GM12878 (cell line): ENCODE measurements at regions not wholly inside any gene's neighbourhood (a gene's known extent, or its start where the extent isn't known, plus 50 kb on each side); places are given as distances from the start of the nearest gene placed in this dataset.

Experiments used
- ATAC-seq: fragments of 200-7000 bp; cut with Tn5 transposase; 3 replicates; pipeline ENCODE4 v1.9.1; 2020; ENCODE audit warnings: mild to moderate bottlenecking, moderate library complexity
- BruUV-seq: library from RNA; stranded (reverse); fragments of 400-500 nt; replicated peaks from 2 replicates; lab custom pipeline; 2021; lab: Mats Ljungman, UMichigan
- CTCF ChIA-PET: fragments of 300-600 bp; sonication (Branson Sonifier 250); formaldehyde crosslinking; extraction: SDS; loops from one replicate; lab custom pipeline; 2021; ENCODE audit warnings: inconsistent platforms; lab: Yijun Ruan, JAX
- POLR2A ChIA-PET: fragments of 350-600 bp; formaldehyde crosslinking; extraction: SDS; loops from one replicate; lab custom pipeline; 2021; ENCODE audit warnings: inconsistent platforms; lab: Charles Lee
- RAD21 ChIA-PET: fragments of 300-600 bp; sonication (Branson Sonifier 250); formaldehyde crosslinking; loops from one replicate; lab custom pipeline; 2023; ENCODE audit warnings: antibody characterized with exemption; ENCODE audit not compliant: unreplicated experiment; lab: Charles Lee
- SMC1A ChIA-PET: fragments of 300-600 bp; sonication (Branson Sonifier 250); formaldehyde crosslinking; loops from one replicate; lab custom pipeline; 2023; ENCODE audit not compliant: unreplicated experiment, uncharacterized antibody; lab: Charles Lee
- DNase-seq: peaks from one replicate; pipeline ENCODE4 v3.0.0-alpha.2; 2011; ENCODE audit warnings: low read depth, low spot score
- FAIRE-seq: peaks from 3 replicates; lab custom pipeline; 2011; peaks lifted over from hg19 to GRCh38; lab: Jason Lieb, UNC
- H2AFZ ChIP-seq: 2 replicates; pipeline ENCODE4 v1.6.0; 2011; ENCODE audit warnings: low read depth, low read length, control low read depth; ENCODE audit not compliant: control insufficient read depth
- H3K27ac ChIP-seq: 2 replicates; pipeline ENCODE4 v1.5.1; 2011; ENCODE audit warnings: control low read depth; ENCODE audit not compliant: control insufficient read depth, insufficient read depth
- H3K27me3 ChIP-seq, 2 experiments: replicated peaks in 1 of 2; 2 replicates each; pipeline versions ENCODE4 v1.6.0 to v1.6.1; 2011; ENCODE audit warnings: low read length in 1 of 2; ENCODE audit not compliant: control insufficient read depth in 2 of 2, insufficient read depth in 2 of 2
- H3K36me3 ChIP-seq, 2 experiments: 2 replicates each; pipeline ENCODE4 v1.5.1; 2011; ENCODE audit warnings: low read length in 1 of 2; ENCODE audit not compliant: control insufficient read depth in 2 of 2, insufficient read depth in 2 of 2
- H3K4me1 ChIP-seq: 2 replicates; pipeline ENCODE4 v1.6.1; 2011; ENCODE audit warnings: mild to moderate bottlenecking, low read length, moderate library complexity, mixed read lengths; ENCODE audit not compliant: control insufficient read depth, insufficient read depth
- H3K4me2 ChIP-seq: 2 replicates; pipeline ENCODE4 v1.6.0; 2011; ENCODE audit warnings: control low read depth; ENCODE audit not compliant: control insufficient read depth, insufficient read depth
- H3K4me3 ChIP-seq: fragments of 200-600 bp; sonication (generic); 2 replicates; pipeline ENCODE4 v1.5.1; 2016
- H3K79me2 ChIP-seq: 2 replicates; pipeline ENCODE4 v1.6.0; 2011; ENCODE audit warnings: low read length; ENCODE audit not compliant: control insufficient read depth, insufficient read depth
- H3K9ac ChIP-seq: 2 replicates; pipeline ENCODE4 v1.8.0; 2011; ENCODE audit warnings: low read length, control low read depth, mixed read lengths; ENCODE audit not compliant: control insufficient read depth, insufficient read depth
- H3K9me3 ChIP-seq: replicated peaks from 3 replicates; pipeline ENCODE4 v1.5.1; 2011; ENCODE audit warnings: mild to moderate bottlenecking, low read length; ENCODE audit not compliant: control insufficient read depth, insufficient read depth
- H4K20me1 ChIP-seq: 2 replicates; pipeline ENCODE4 v1.6.0; 2011; ENCODE audit not compliant: control insufficient read depth, insufficient read depth
- BMI1 ChIP-seq: fragments of 450-650 bp; IDR thresholded peaks from 2 replicates; pipeline ENCODE4 v1.6.1; 2016; ENCODE audit warnings: mild to moderate bottlenecking, moderate library complexity, borderline replicate concordance
- CREM ChIP-seq: IDR thresholded peaks from 2 replicates; pipeline ENCODE4 v1.6.1; 2014; ENCODE audit warnings: antibody characterized with exemption, low read depth
- FOXK2 ChIP-seq: fragments of 450-650 bp; IDR thresholded peaks from 2 replicates; pipeline ENCODE4 v1.6.1; 2017; ENCODE audit warnings: mild to moderate bottlenecking, moderate library complexity
- HDGF ChIP-seq: fragments of 450-650 bp; IDR thresholded peaks from 2 replicates; pipeline ENCODE4 v1.6.1; 2016; ENCODE audit warnings: antibody characterized with exemption
- IRF4 ChIP-seq: IDR thresholded peaks from 2 replicates; pipeline ENCODE4 v1.6.1; 2011; ENCODE audit warnings: low read depth, low read length
- KLF5 ChIP-seq: fragments of 450-650 bp; IDR thresholded peaks from 2 replicates; pipeline ENCODE4 v1.6.1; 2014; ENCODE audit warnings: mild to moderate bottlenecking; ENCODE audit not compliant: partially characterized antibody
- MTA3 ChIP-seq: IDR thresholded peaks from 2 replicates; pipeline ENCODE4 v1.6.1; 2012; ENCODE audit warnings: low read length, inconsistent platforms, borderline replicate concordance
- MXI1 ChIP-seq: fragments of 150-350 bp; IDR thresholded peaks from 2 replicates; pipeline ENCODE4 v1.6.1; 2011; ENCODE audit warnings: low read depth, mild to moderate bottlenecking, inconsistent platforms, low read length, improper control_type of control experiment
- NR2F1 ChIP-seq: fragments of 450-650 bp; conservative IDR thresholded peaks from 2 replicates; pipeline ENCODE4 v1.6.1; 2017; ENCODE audit warnings: mild to moderate bottlenecking
- RAD51 ChIP-seq: fragments of 450-650 bp; IDR thresholded peaks from 2 replicates; pipeline ENCODE4 v1.6.1; 2016; ENCODE audit warnings: moderate library complexity, mild to moderate bottlenecking, inconsistent platforms
- RB1 ChIP-seq: fragments of 450-650 bp; formaldehyde crosslinking; IDR thresholded peaks from 2 replicates; pipeline ENCODE4 v1.6.1; 2017; ENCODE audit warnings: mild to moderate bottlenecking, borderline replicate concordance
- STAT1 ChIP-seq: fragments of 450-650 bp; conservative IDR thresholded peaks from 2 replicates; pipeline ENCODE4 v1.6.1; 2014; ENCODE audit warnings: antibody characterized with exemption, mild to moderate bottlenecking
- STAT3 ChIP-seq: IDR thresholded peaks from 2 replicates; pipeline ENCODE4 v1.6.1; 2011; ENCODE audit warnings: low read depth, low read length, improper control_type of control experiment
- SUZ12 ChIP-seq: fragments of 200-600 bp; sonication (generic); IDR thresholded peaks from one replicate; pipeline ENCODE4 v1.6.1; 2018; ENCODE audit warnings: antibody characterized with exemption, mild to moderate bottlenecking; ENCODE audit not compliant: unreplicated experiment
- TCF7 ChIP-seq: IDR thresholded peaks from 2 replicates; pipeline ENCODE4 v1.6.1; 2014; ENCODE audit warnings: antibody characterized with exemption, borderline replicate concordance
- ZNF24 ChIP-seq: fragments of 450-650 bp; IDR thresholded peaks from 2 replicates; pipeline ENCODE4 v1.6.1; 2017; ENCODE audit warnings: antibody characterized with exemption, mild to moderate bottlenecking
- WGBS: methylation state at CpG from one replicate; pipeline ENCODE4 v1.1.6; 2016; ENCODE audit warnings: low lambda C conversion rate; ENCODE audit not compliant: insufficient replicate concordance, insufficient coverage; ENCODE audit errors: missing lambda C conversion rate; 5-methylcytosine and 5-hydroxymethylcytosine counted together
- in situ Hi-C: fragments of 300-500 bp; cut with MboI; formaldehyde crosslinking; loops from 9 replicates; pipeline ENCODE4 v1.14.3; 2018; ENCODE audit warnings: mixed read lengths
- intact Hi-C: fragments of 100-400 bp; cut with micrococcal nuclease; formaldehyde crosslinking; loops from one replicate; pipeline ENCODE4 v1.14.2; 2022; ENCODE audit not compliant: unreplicated experiment
- TF ChIP-seq, protein P1 (sequence below): fragments of 450-650 bp; IDR thresholded peaks from 2 replicates; pipeline ENCODE4 v1.6.1; 2016; ENCODE audit warnings: mild to moderate bottlenecking
- TF ChIP-seq, protein P2 (sequence below): fragments of 450-650 bp; formaldehyde crosslinking; IDR thresholded peaks from 2 replicates; pipeline ENCODE4 v1.4.0; 2020; ENCODE audit warnings: mild to moderate bottlenecking, moderate library complexity
- TF ChIP-seq, protein P3 (sequence below): fragments of 150-350 bp; IDR thresholded peaks from 2 replicates; pipeline ENCODE4 v1.6.1; 2016; ENCODE audit warnings: low read depth, low read length

GRCh38 chr5:89524785-89525184 is 641.8 kb upstream of the MEF2C start:
- H3K36me3 ChIP-seq: no peaks in the 10 kb centered on the region
- FAIRE-seq (no peak), DNase-seq (no peak), ATAC-seq (no peak)
- ChIA-PET CTCF (no interaction called here), SMC1A (no interaction called here), POLR2A (interaction anchor here (0.6 kb wide), 1 partner anchor 334 kb away, joined by 3 read pairs; no protein-coding TSS in a partner anchor)
- H3K9me3 ChIP-seq: no peaks in the 10 kb centered on the region; the same call in 1 of the 3 replicates
- H4K20me1 ChIP-seq: no peaks in the 10 kb centered on the region
- H3K27me3 ChIP-seq: no peaks in the 10 kb centered on the region
- H3K27ac ChIP-seq: no peak overlapping the region
- intact Hi-C loops (no loop called here), in situ Hi-C loops (no loop called here)
- 65% methylated on average over 3 of the region's 3 CpGs for whole genome bisulfite sequencing
- H2AFZ ChIP-seq: no peak overlapping the region
- no TSS peak for BruUV-seq
- no peaks in the 10 kb centered on the region for H3K4me1 ChIP-seq
- no peak overlapping the region for H3K4me2 ChIP-seq
- H3K9ac ChIP-seq: no peak overlapping the region
- TF ChIP-seq HDGF: no peak
- TF ChIP-seq SUZ12: no peak
- no peak for TF ChIP-seq STAT3
- no peak for TF ChIP-seq STAT1
- TF ChIP-seq RB1: no peak
- no peak for TF ChIP-seq FOXK2
- TF ChIP-seq CREM: no peak
- no peak for TF ChIP-seq TCF7
- no peak for TF ChIP-seq MTA3
- TF ChIP-seq, protein P1, sequence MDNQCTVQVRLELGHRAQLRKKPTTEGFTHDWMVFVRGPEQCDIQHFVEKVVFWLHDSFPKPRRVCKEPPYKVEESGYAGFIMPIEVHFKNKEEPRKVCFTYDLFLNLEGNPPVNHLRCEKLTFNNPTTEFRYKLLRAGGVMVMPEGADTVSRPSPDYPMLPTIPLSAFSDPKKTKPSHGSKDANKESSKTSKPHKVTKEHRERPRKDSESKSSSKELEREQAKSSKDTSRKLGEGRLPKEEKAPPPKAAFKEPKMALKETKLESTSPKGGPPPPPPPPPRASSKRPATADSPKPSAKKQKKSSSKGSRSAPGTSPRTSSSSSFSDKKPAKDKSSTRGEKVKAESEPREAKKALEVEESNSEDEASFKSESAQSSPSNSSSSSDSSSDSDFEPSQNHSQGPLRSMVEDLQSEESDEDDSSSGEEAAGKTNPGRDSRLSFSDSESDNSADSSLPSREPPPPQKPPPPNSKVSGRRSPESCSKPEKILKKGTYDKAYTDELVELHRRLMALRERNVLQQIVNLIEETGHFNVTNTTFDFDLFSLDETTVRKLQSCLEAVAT: no peak
- TF ChIP-seq RAD51: no peak
- no peak for TF ChIP-seq ZNF24
- TF ChIP-seq, protein P2, sequence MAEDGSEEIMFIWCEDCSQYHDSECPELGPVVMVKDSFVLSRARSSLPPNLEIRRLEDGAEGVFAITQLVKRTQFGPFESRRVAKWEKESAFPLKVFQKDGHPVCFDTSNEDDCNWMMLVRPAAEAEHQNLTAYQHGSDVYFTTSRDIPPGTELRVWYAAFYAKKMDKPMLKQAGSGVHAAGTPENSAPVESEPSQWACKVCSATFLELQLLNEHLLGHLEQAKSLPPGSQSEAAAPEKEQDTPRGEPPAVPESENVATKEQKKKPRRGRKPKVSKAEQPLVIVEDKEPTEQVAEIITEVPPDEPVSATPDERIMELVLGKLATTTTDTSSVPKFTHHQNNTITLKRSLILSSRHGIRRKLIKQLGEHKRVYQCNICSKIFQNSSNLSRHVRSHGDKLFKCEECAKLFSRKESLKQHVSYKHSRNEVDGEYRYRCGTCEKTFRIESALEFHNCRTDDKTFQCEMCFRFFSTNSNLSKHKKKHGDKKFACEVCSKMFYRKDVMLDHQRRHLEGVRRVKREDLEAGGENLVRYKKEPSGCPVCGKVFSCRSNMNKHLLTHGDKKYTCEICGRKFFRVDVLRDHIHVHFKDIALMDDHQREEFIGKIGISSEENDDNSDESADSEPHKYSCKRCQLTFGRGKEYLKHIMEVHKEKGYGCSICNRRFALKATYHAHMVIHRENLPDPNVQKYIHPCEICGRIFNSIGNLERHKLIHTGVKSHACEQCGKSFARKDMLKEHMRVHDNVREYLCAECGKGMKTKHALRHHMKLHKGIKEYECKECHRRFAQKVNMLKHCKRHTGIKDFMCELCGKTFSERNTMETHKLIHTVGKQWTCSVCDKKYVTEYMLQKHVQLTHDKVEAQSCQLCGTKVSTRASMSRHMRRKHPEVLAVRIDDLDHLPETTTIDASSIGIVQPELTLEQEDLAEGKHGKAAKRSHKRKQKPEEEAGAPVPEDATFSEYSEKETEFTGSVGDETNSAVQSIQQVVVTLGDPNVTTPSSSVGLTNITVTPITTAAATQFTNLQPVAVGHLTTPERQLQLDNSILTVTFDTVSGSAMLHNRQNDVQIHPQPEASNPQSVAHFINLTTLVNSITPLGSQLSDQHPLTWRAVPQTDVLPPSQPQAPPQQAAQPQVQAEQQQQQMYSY (CRISPR knock-in tag): no peak
- no peak for TF ChIP-seq MXI1
- TF ChIP-seq BMI1: no peak
- TF ChIP-seq, protein P3, sequence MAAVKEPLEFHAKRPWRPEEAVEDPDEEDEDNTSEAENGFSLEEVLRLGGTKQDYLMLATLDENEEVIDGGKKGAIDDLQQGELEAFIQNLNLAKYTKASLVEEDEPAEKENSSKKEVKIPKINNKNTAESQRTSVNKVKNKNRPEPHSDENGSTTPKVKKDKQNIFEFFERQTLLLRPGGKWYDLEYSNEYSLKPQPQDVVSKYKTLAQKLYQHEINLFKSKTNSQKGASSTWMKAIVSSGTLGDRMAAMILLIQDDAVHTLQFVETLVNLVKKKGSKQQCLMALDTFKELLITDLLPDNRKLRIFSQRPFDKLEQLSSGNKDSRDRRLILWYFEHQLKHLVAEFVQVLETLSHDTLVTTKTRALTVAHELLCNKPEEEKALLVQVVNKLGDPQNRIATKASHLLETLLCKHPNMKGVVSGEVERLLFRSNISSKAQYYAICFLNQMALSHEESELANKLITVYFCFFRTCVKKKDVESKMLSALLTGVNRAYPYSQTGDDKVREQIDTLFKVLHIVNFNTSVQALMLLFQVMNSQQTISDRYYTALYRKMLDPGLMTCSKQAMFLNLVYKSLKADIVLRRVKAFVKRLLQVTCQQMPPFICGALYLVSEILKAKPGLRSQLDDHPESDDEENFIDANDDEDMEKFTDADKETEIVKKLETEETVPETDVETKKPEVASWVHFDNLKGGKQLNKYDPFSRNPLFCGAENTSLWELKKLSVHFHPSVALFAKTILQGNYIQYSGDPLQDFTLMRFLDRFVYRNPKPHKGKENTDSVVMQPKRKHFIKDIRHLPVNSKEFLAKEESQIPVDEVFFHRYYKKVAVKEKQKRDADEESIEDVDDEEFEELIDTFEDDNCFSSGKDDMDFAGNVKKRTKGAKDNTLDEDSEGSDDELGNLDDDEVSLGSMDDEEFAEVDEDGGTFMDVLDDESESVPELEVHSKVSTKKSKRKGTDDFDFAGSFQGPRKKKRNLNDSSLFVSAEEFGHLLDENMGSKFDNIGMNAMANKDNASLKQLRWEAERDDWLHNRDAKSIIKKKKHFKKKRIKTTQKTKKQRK: no peak
- TF ChIP-seq NR2F1: no peak
- TF ChIP-seq IRF4: no peak
- no peak for TF ChIP-seq KLF5
- TF ChIP-seq, all 136 proteins: peak for 0
- RAD21 ChIA-PET: no interaction called here
- H3K4me3 ChIP-seq: no peak overlapping the region
- no peaks in the 10 kb centered on the region for H3K79me2 ChIP-seq
